ENCODE measurements at regions not wholly inside any gene's neighbourhood (a gene's known extent, or its start where the extent isn't known, plus 50 kb on each side); places are given as distances from the start of the nearest gene placed in this dataset.

DNA sequence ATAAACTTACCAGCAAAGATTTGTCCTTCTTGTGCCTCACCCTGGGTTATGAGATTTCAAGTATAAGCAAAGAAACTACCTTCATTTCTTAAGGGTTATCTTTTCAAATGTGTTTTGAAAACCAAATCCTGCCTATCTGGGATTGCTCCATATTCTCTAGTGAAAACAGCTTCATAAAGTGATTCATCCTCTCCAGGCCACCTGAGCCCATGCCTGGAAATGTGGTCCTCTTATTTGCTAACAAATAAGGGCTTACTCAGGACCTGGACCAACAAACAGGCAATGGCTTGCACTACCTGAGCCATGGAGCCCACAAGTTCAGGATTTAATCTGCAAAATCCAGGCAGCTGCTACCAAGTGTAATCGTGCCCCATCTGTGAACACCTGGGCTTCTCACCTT lies 234.4 kb upstream of the RBBP8 start:
- TF ChIP-seq, protein P1, sequence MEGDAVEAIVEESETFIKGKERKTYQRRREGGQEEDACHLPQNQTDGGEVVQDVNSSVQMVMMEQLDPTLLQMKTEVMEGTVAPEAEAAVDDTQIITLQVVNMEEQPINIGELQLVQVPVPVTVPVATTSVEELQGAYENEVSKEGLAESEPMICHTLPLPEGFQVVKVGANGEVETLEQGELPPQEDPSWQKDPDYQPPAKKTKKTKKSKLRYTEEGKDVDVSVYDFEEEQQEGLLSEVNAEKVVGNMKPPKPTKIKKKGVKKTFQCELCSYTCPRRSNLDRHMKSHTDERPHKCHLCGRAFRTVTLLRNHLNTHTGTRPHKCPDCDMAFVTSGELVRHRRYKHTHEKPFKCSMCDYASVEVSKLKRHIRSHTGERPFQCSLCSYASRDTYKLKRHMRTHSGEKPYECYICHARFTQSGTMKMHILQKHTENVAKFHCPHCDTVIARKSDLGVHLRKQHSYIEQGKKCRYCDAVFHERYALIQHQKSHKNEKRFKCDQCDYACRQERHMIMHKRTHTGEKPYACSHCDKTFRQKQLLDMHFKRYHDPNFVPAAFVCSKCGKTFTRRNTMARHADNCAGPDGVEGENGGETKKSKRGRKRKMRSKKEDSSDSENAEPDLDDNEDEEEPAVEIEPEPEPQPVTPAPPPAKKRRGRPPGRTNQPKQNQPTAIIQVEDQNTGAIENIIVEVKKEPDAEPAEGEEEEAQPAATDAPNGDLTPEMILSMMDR (IDR thresholded peaks at IDR 0.05): no peak
- TF ChIP-seq POLR2A (IDR thresholded peaks at IDR 0.05) (no peak), EP300 (IDR thresholded peaks at IDR 0.05) (no peak)

Data from suprapubic skin (tissue), 3 donors.